Keratinocyte (primary cell): ENCODE measurements at regions not wholly inside any gene's neighbourhood (a gene's known extent, or its start where the extent isn't known, plus 50 kb on each side); places are given as distances from the start of the nearest gene placed in this dataset.
"Not testable (repeated sequence)": the region's sequence is repeated elsewhere in the genome, so short reads cannot be mapped to it uniquely, and the experiment has no call there.

Source experiments
- DNase-seq: peaks from one replicate; pipeline ENCODE4 v3.0.0-alpha.2; 2011; ENCODE audit warnings: low read depth, missing footprints, low spot score
- FAIRE-seq: peaks from 2 replicates; lab custom pipeline; 2011; peaks lifted over from hg19 to GRCh38; lab: Jason Lieb, UNC
- H2AFZ ChIP-seq: 2 replicates; pipeline ENCODE4 v1.6.0; 2012; ENCODE audit warnings: low read length, control low read depth, inconsistent platforms; ENCODE audit not compliant: control insufficient read depth
- H3K27ac ChIP-seq: 2 replicates; pipeline ENCODE4 v1.5.1; 2011; ENCODE audit warnings: low read length; ENCODE audit not compliant: control insufficient read depth, insufficient read depth
- H3K27me3 ChIP-seq: 3 replicates; pipeline ENCODE4 v1.6.0; 2011; ENCODE audit warnings: low read length; ENCODE audit not compliant: control insufficient read depth, insufficient read depth; ENCODE audit errors: extremely low read depth
- H3K36me3 ChIP-seq, 2 experiments: 2 replicates in 1 of 2; 3 replicates in 1 of 2; pipeline ENCODE4 v1.5.1; 2011; ENCODE audit warnings: low read length in 2 of 2, mild to moderate bottlenecking in 1 of 2; ENCODE audit not compliant: control insufficient read depth in 2 of 2, insufficient read depth in 2 of 2; ENCODE audit errors: extremely low read depth in 1 of 2
- H3K4me1 ChIP-seq: 3 replicates; pipeline ENCODE4 v1.5.1; 2011; ENCODE audit warnings: low read length; ENCODE audit not compliant: control insufficient read depth, insufficient read depth; ENCODE audit errors: extremely low read depth
- H3K4me2 ChIP-seq: 3 replicates; pipeline ENCODE4 v1.6.0; 2011; ENCODE audit warnings: low read depth, low read length; ENCODE audit not compliant: control insufficient read depth, insufficient read depth; ENCODE audit errors: extremely low read depth
- H3K4me3 ChIP-seq, 3 experiments: fragments of 200-600 bp in 1 of 3; sonication (generic) in 1 of 3; 2 replicates in 2 of 3; 3 replicates in 1 of 3; pipeline ENCODE4 v1.5.1; 2011 to 2016; ENCODE audit warnings: low read length in 3 of 3, mild to moderate bottlenecking in 3 of 3, control low read depth in 2 of 3, inconsistent platforms in 1 of 3, low read depth in 1 of 3, mixed read lengths in 1 of 3, mixed run types in 1 of 3, moderate library complexity in 1 of 3; ENCODE audit not compliant: control insufficient read depth in 2 of 3, insufficient read depth in 2 of 3; ENCODE audit errors: extremely low read depth in 1 of 3
- H3K79me2 ChIP-seq: 2 replicates; pipeline ENCODE4 v1.6.0; 2012; ENCODE audit warnings: low read length; ENCODE audit not compliant: control insufficient read depth, insufficient read depth
- H3K9ac ChIP-seq: 3 replicates; pipeline ENCODE4 v1.6.0; 2011; ENCODE audit warnings: low read length; ENCODE audit not compliant: control insufficient read depth, insufficient read depth; ENCODE audit errors: extremely low read depth
- H3K9me1 ChIP-seq: 3 replicates; pipeline ENCODE4 v1.6.0; 2011; ENCODE audit warnings: low read length; ENCODE audit not compliant: control insufficient read depth, insufficient read depth; ENCODE audit errors: extremely low read depth
- H3K9me3 ChIP-seq: 2 replicates; pipeline ENCODE4 v1.5.1; 2012; ENCODE audit warnings: low read depth, low read length; ENCODE audit not compliant: control insufficient read depth
- H4K20me1 ChIP-seq: 3 replicates; pipeline ENCODE4 v1.6.0; 2011; ENCODE audit warnings: low read length; ENCODE audit not compliant: control insufficient read depth, insufficient read depth; ENCODE audit errors: extremely low read depth
- EZH2 ChIP-seq: IDR thresholded peaks from one replicate; pipeline ENCODE4 v1.6.1; 2012; ENCODE audit warnings: inconsistent platforms, mild to moderate bottlenecking, low read length, moderate library complexity
- dilution Hi-C: fragments of 300-500 bp; cut with MboI; formaldehyde crosslinking; loops from one replicate; pipeline ENCODE4 v1.7.0; 2020; ENCODE audit warnings: low sequenced_read_pairs; ENCODE audit not compliant: extremely low pct_ligation_motif_present
- TF ChIP-seq, protein P1 (sequence below), 3 experiments: IDR thresholded peaks in 1 of 3; conservative IDR thresholded peaks in 1 of 3; optimal IDR thresholded peaks in 1 of 3; 2 replicates in 2 of 3; 3 replicates in 1 of 3; pipeline versions ENCODE3 to v1.5.1; 2011; ENCODE audit warnings: low read length in 3 of 3, mild to moderate bottlenecking in 3 of 3, moderate library complexity in 2 of 3, control low read depth in 1 of 3, inconsistent platforms in 1 of 3; ENCODE audit not compliant: insufficient read depth in 2 of 3; ENCODE audit errors: extremely low read depth in 1 of 3

DNA sequence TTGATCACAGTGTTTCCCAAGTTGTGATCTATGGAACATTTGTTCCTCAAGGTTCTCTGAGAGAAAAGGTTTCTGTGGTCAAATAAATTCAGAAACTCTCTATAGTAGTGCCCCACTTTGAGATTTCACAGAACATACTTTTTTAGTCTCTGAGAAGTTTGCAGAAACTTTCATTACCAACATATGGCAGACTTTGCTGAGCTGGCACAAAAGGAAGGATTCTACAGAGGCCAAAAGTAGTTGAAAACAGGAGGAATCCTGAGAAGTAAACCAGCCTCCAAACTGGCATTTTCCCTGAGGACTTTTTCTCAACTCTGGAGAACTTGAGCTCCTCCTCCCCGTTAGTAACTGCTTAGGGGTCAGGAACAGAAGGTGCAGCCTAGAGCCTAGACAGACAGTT, 117.8 kb upstream of the ESX1 start:
- H3K36me3 ChIP-seq: no peaks in the 10 kb centered on the region
- FAIRE-seq (no peak), DNase-seq (no peak)
- no peaks in the 10 kb centered on the region for H3K9me1 ChIP-seq
- H3K4me1 ChIP-seq: peaks cover 9% of the 10 kb centered on the region
- H3K9me3 ChIP-seq: no peaks in the 10 kb centered on the region
- no peaks in the 10 kb centered on the region for H4K20me1 ChIP-seq
- TF ChIP-seq, protein P1, sequence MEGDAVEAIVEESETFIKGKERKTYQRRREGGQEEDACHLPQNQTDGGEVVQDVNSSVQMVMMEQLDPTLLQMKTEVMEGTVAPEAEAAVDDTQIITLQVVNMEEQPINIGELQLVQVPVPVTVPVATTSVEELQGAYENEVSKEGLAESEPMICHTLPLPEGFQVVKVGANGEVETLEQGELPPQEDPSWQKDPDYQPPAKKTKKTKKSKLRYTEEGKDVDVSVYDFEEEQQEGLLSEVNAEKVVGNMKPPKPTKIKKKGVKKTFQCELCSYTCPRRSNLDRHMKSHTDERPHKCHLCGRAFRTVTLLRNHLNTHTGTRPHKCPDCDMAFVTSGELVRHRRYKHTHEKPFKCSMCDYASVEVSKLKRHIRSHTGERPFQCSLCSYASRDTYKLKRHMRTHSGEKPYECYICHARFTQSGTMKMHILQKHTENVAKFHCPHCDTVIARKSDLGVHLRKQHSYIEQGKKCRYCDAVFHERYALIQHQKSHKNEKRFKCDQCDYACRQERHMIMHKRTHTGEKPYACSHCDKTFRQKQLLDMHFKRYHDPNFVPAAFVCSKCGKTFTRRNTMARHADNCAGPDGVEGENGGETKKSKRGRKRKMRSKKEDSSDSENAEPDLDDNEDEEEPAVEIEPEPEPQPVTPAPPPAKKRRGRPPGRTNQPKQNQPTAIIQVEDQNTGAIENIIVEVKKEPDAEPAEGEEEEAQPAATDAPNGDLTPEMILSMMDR (optimal IDR thresholded peaks at IDR 0.05 in 1 of 3, IDR thresholded peaks at IDR 0.05 in 1 of 3, conservative IDR thresholded peaks at IDR 0.05 in 1 of 3; ENCODE audit: extremely low read depth in 1 of 3, insufficient read depth in 2 of 3, low read length in 3 of 3): no peak
- TF ChIP-seq EZH2: no peak
- H3K9ac ChIP-seq: no peak overlapping the region
- no peaks in the 10 kb centered on the region for H3K79me2 ChIP-seq
- no peak overlapping the region for H3K27ac ChIP-seq
- dilution Hi-C loops: no loop called here
- peak overlapping the region; percentile 43 for H2AFZ ChIP-seq
- no peak overlapping the region for H3K4me2 ChIP-seq
- H3K4me3 ChIP-seq: no peak overlapping the region
- H3K27me3 ChIP-seq: peaks cover 2% of the 10 kb centered on the region

DNA sequence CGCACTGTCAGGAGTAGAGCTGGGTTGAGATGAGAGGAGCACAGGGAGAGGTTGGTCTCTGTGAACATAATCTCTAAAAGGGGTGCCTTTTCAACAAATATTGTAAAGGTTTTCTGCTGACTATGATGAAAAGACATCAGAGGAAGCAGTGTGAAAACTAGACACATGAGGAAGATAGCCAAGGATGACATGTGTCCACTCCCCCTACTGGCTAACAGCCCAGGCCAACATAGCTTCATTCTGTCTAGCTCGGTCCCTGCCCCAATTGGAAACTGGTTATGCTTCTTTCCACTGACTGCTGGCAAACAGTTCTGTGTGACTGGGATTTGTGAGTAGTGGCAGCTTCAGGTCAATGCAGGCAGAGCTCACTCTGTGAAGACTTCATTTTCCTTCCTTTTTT, 115.4 kb upstream of the ESX1 start:
- H4K20me1 ChIP-seq: no peaks in the 10 kb centered on the region
- DNase-seq: peak; percentile 23
- no peak overlapping the region for H2AFZ ChIP-seq
- H3K9me3 ChIP-seq: no peaks in the 10 kb centered on the region
- no peak overlapping the region for H3K27ac ChIP-seq
- no peak overlapping the region for H3K4me3 ChIP-seq
- H3K36me3 ChIP-seq: no peaks in the 10 kb centered on the region
- H3K4me1 ChIP-seq: peaks cover 5% of the 10 kb centered on the region
- TF ChIP-seq, protein P1 (optimal IDR thresholded peaks at IDR 0.05 in 1 of 3, IDR thresholded peaks at IDR 0.05 in 1 of 3, conservative IDR thresholded peaks at IDR 0.05 in 1 of 3; ENCODE audit: extremely low read depth in 1 of 3, insufficient read depth in 2 of 3, low read length in 3 of 3): peak; percentile 35 to 61 (median 44)
- no peak for TF ChIP-seq EZH2
- dilution Hi-C loops: no loop called here
- FAIRE-seq: no peak
- no peak overlapping the region for H3K9ac ChIP-seq
- no peaks in the 10 kb centered on the region for H3K79me2 ChIP-seq
- H3K4me2 ChIP-seq: no peak overlapping the region
- peaks cover 2% of the 10 kb centered on the region for H3K27me3 ChIP-seq
- H3K9me1 ChIP-seq: no peaks in the 10 kb centered on the region

DNA sequence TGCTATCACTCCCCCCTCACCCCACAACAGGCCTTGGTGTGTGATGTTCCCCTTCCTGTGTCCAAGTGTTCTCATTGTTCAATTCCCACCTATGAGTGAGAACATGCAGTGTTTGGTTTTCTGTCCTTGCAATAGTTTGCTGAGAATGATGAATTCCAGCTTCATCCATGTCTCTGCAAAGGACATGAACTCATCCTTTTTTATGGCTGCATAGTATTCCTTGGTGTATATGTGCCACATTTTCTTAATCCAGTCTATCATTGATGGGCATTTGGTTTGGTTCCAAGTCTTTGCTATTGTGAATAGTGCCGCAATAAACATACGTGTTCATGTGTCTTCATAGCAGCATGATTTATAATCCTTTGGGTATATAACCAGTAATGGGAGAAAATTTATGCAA, 106.0 kb upstream of the ESX1 start:
- dilution Hi-C loops, H2AFZ ChIP-seq, H3K9ac ChIP-seq, H3K4me2 ChIP-seq, H3K4me3 ChIP-seq, H3K4me1 ChIP-seq, H3K79me2 ChIP-seq, DNase-seq, H3K36me3 ChIP-seq, H3K27ac ChIP-seq, H3K9me3 ChIP-seq, H3K9me1 ChIP-seq, H4K20me1 ChIP-seq, FAIRE-seq, H3K27me3 ChIP-seq: not testable (repeated sequence)
